Bronchial epithelial cell (primary cell): ENCODE measurements at regions not wholly inside any gene's neighbourhood (a gene's known extent, or its start where the extent isn't known, plus 50 kb on each side); places are given as distances from the start of the nearest gene placed in this dataset.

ENCODE experiments used
- DNase-seq: peaks from one replicate; pipeline ENCODE4 v3.0.0-alpha.2; 2010; ENCODE audit warnings: low read depth
- FAIRE-seq: peaks from 2 replicates; lab custom pipeline; 2011; peaks lifted over from hg19 to GRCh38; lab: Jason Lieb, UNC
- H3K27me3 ChIP-seq: 2 replicates; pipeline ENCODE4 v1.5.1; 2011; ENCODE audit warnings: low read length; ENCODE audit not compliant: control insufficient read depth, insufficient read depth
- H3K36me3 ChIP-seq: 2 replicates; pipeline ENCODE4 v1.5.1; 2011; ENCODE audit warnings: low read length; ENCODE audit not compliant: control insufficient read depth, insufficient read depth
- H3K4me3 ChIP-seq: 2 replicates; pipeline ENCODE4 v1.5.1; 2011; ENCODE audit warnings: mild to moderate bottlenecking, low read depth, low read length, control low read depth
- CTCF ChIP-seq: IDR thresholded peaks from 2 replicates; pipeline ENCODE4 v1.5.1; 2011; ENCODE audit warnings: mild to moderate bottlenecking, moderate library complexity, low read length, control low read depth, inconsistent platforms; ENCODE audit not compliant: insufficient read depth, severe bottlenecking

GRCh38 chr10:111811517-111811916 lies 372.0 kb downstream of the GPAM start:
- DNase-seq (no peak), FAIRE-seq (no peak)
- Histone ChIP-seq H3K4me3 (no peak overlapping the region), H3K27me3 (no peaks in the 10 kb centered on the region), H3K36me3 (no peaks in the 10 kb centered on the region)
- no peak for TF ChIP-seq CTCF

GRCh38 chr10:111820471-111820870 lies 363.1 kb downstream of the GPAM start:
- no peaks in the 10 kb centered on the region for H3K36me3 ChIP-seq
- DNase-seq (no peak), FAIRE-seq (no peak)
- no peak overlapping the region for H3K4me3 ChIP-seq
- no peak for TF ChIP-seq CTCF
- no peaks in the 10 kb centered on the region for H3K27me3 ChIP-seq

GRCh38 chr10:111821871-111822270 lies 361.7 kb downstream of the GPAM start:
- FAIRE-seq: no peak
- no peaks in the 10 kb centered on the region for H3K27me3 ChIP-seq
- H3K36me3 ChIP-seq: no peaks in the 10 kb centered on the region
- TF ChIP-seq CTCF: no peak
- H3K4me3 ChIP-seq: no peak overlapping the region
- no peak for DNase-seq

- no peak for DNase-seq
- Histone ChIP-seq H3K27me3 (no peaks in the 10 kb centered on the region), H3K4me3 (no peak overlapping the region), H3K36me3 (no peaks in the 10 kb centered on the region)
- no peak for FAIRE-seq
- no peak for TF ChIP-seq CTCF
Measured at GRCh38 chr10:111822661-111823060, 360.9 kb downstream of the GPAM start.

GRCh38 chr10:111824128-111824527 lies 359.4 kb downstream of the GPAM start:
- Histone ChIP-seq H3K4me3 (no peak overlapping the region), H3K27me3 (no peaks in the 10 kb centered on the region), H3K36me3 (no peaks in the 10 kb centered on the region)
- DNase-seq (no peak), FAIRE-seq (no peak)
- TF ChIP-seq CTCF: no peak

- Histone ChIP-seq H3K4me3 (no peak overlapping the region), H3K36me3 (no peaks in the 10 kb centered on the region), H3K27me3 (no peaks in the 10 kb centered on the region)
- no peak for TF ChIP-seq CTCF
- no peak for FAIRE-seq
- no peak for DNase-seq
Measured at GRCh38 chr10:111830359-111830758, 353.2 kb downstream of the GPAM start.
